GM23248 (cell line): ENCODE measurements at regions not wholly inside any gene's neighbourhood (a gene's known extent, or its start where the extent isn't known, plus 50 kb on each side); places are given as distances from the start of the nearest gene placed in this dataset.

Experiments used
- EZH2 ChIP-seq: fragments of 200-600 bp; sonication (generic); IDR thresholded peaks from 2 replicates; pipeline ENCODE4 v1.6.1; 2018; ENCODE audit warnings: antibody characterized with exemption, mild to moderate bottlenecking; ENCODE audit not compliant: insufficient read depth, poor library complexity, severe bottlenecking
- EZH2phosphoT487 ChIP-seq: fragments of 200-600 bp; sonication (generic); IDR thresholded peaks from 2 replicates; pipeline ENCODE4 v1.6.1; 2018; ENCODE audit warnings: antibody characterized with exemption, moderate library complexity, mild to moderate bottlenecking, low read depth; ENCODE audit not compliant: insufficient read depth

- TF ChIP-seq EZH2, result no peak
- no peak for TF ChIP-seq EZH2phosphoT487
Observed at GRCh38 chr4:104719539-104720230, 225.0 kb upstream of the CXXC4 start.
